Endothelial cell of umbilical vein (primary cell): ENCODE measurements at regions not wholly inside any gene's neighbourhood (a gene's known extent, or its start where the extent isn't known, plus 50 kb on each side); places are given as distances from the start of the nearest gene placed in this dataset.

Experiments
- POLR2A ChIP-seq: IDR thresholded peaks from 2 replicates; pipeline ENCODE4 v1.6.1; 2012; ENCODE audit warnings: low read depth, mild to moderate bottlenecking, control low read depth, low read length
- TF ChIP-seq, protein P1 (sequence below), 2 donors: IDR thresholded peaks; 1 replicate in 1 of 2; 2 replicates in 1 of 2; pipeline ENCODE4 v1.5.1; 2011; ENCODE audit warnings: low read length in 2 of 2, mild to moderate bottlenecking in 2 of 2, moderate library complexity in 2 of 2, control low read depth in 1 of 2, inconsistent platforms in 1 of 2, low read depth in 1 of 2; ENCODE audit not compliant: insufficient read depth in 1 of 2; ENCODE audit errors: extremely low read depth in 1 of 2

DNA sequence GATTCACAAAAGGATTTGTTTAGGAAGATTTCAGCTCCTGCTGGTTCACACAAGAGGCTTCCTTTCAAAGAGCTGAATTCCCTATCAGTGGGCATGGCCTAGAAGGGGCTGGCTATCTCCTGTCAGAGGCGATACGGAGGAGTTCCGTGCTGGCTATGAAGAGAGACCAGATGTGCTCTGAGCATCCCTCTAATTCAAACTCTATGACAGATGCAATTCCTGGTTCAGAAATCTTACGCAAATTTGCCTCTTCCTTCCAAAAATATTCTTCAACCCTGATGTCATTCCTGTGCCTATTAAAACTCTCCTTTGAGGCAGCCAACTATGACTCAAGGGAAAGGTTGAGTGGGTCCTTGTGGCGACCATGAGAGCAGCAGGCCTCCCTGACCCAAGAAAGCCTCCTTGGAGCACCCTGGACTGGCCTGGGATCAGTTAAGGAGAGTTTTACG, 139.3 kb upstream of the HES1 start:
- TF ChIP-seq, protein P1, sequence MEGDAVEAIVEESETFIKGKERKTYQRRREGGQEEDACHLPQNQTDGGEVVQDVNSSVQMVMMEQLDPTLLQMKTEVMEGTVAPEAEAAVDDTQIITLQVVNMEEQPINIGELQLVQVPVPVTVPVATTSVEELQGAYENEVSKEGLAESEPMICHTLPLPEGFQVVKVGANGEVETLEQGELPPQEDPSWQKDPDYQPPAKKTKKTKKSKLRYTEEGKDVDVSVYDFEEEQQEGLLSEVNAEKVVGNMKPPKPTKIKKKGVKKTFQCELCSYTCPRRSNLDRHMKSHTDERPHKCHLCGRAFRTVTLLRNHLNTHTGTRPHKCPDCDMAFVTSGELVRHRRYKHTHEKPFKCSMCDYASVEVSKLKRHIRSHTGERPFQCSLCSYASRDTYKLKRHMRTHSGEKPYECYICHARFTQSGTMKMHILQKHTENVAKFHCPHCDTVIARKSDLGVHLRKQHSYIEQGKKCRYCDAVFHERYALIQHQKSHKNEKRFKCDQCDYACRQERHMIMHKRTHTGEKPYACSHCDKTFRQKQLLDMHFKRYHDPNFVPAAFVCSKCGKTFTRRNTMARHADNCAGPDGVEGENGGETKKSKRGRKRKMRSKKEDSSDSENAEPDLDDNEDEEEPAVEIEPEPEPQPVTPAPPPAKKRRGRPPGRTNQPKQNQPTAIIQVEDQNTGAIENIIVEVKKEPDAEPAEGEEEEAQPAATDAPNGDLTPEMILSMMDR (IDR thresholded peaks at IDR 0.05; ENCODE audit: extremely low read depth in 1 of 2, insufficient read depth in 1 of 2, low read depth in 1 of 2, low read length in 2 of 2): no peak
- TF ChIP-seq POLR2A: no peak
